Skeletal muscle satellite cell (primary cell): ENCODE measurements at regions not wholly inside any gene's neighbourhood (a gene's known extent, or its start where the extent isn't known, plus 50 kb on each side); places are given as distances from the start of the nearest gene placed in this dataset.
"Not testable (repeated sequence)": the region's sequence is repeated elsewhere in the genome, so short reads cannot be mapped to it uniquely, and the experiment has no call there.

ENCODE experiments used
- H3K27me3 ChIP-seq: 2 replicates; pipeline ENCODE4 v1.7.0; 2013; ENCODE audit warnings: low read length; ENCODE audit not compliant: control insufficient read depth, insufficient read depth
- H3K36me3 ChIP-seq: 2 replicates; pipeline ENCODE4 v1.7.0; 2013; ENCODE audit warnings: mild to moderate bottlenecking, control low read depth, low read length; ENCODE audit not compliant: insufficient read depth
- H3K4me1 ChIP-seq: 2 replicates; pipeline ENCODE4 v1.7.0; 2013; ENCODE audit warnings: low read length; ENCODE audit not compliant: control insufficient read depth, insufficient read depth
- H3K4me2 ChIP-seq: 2 replicates; pipeline ENCODE4 v1.7.0; 2013; ENCODE audit warnings: mild to moderate bottlenecking, low read length
- H3K4me3 ChIP-seq: 2 replicates; pipeline ENCODE4 v1.7.0; 2013; ENCODE audit warnings: low read length
- H3K9ac ChIP-seq: 2 replicates; pipeline ENCODE4 v1.7.0; 2013; ENCODE audit warnings: mild to moderate bottlenecking, low read depth, low read length, moderate library complexity
- H3K9me3 ChIP-seq: replicated peaks from 2 replicates; pipeline ENCODE4 v1.7.0; 2013; ENCODE audit warnings: mild to moderate bottlenecking, control low read depth, low read length

- Histone ChIP-seq H3K9ac (no peak overlapping the region), H3K4me3 (no peak overlapping the region), H3K4me2 (no peak overlapping the region), H3K4me1 (no peaks in the 10 kb centered on the region), H3K27me3 (no peaks in the 10 kb centered on the region), H3K9me3 (no peaks in the 10 kb centered on the region), H3K36me3 (no peaks in the 10 kb centered on the region)
Measured at GRCh38 chr4:72875545-72875944, 194.0 kb downstream of the COX18 start.

DNA sequence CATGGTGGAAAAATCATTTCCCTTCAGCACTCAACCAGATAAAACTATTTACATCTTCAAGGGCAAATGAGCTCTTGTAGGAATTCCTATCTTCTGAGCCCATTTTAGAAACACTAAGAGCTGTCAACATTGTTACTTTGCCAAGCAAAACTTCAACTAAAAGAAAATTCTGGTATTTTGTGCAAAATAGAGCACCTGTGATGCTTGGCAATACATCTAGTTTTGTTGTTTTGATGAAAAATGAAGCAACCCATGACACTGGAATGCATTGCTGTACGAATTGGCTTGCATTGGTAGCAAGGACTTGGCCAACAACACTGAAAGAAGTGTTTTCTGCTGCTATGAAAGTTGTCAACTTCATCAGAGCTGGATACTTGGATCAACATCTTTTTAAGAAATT is 194.4 kb downstream of the COX18 start:
- no peaks in the 10 kb centered on the region for H3K27me3 ChIP-seq
- H3K9me3 ChIP-seq = no peaks in the 10 kb centered on the region
- H3K4me1 ChIP-seq = no peaks in the 10 kb centered on the region
- H3K36me3 ChIP-seq = no peaks in the 10 kb centered on the region
- no peak overlapping the region for H3K4me3 ChIP-seq
- no peak overlapping the region for H3K4me2 ChIP-seq
- no peak overlapping the region for H3K9ac ChIP-seq

DNA sequence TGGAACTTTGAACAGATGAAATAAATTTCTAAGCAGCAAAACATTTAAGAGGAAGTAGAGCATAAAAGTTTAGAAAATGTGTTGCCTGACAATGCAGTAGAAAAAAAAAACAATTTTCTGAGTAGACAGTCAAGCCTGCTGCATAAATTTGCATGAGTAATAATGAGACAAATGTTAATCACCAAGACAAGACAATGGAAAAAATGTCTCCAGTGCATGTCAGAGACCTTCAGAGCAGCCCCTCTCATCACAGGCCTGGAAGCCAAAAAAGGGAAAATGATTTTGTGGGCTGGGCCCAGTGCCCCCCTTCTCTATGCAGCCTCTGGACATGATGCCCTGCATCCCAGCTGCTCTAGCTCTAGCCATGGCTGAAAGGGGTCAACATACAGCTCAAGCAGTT is 204.6 kb downstream of the COX18 start:
- Histone ChIP-seq H3K4me3 (no peak overlapping the region), H3K9me3 (no peaks in the 10 kb centered on the region), H3K9ac (no peak overlapping the region), H3K27me3 (no peaks in the 10 kb centered on the region), H3K4me2 (no peak overlapping the region), H3K4me1 (no peaks in the 10 kb centered on the region), H3K36me3 (no peaks in the 10 kb centered on the region)

GRCh38 chr4:72864277-72864676 is 205.2 kb downstream of the COX18 start:
- H3K4me3 ChIP-seq, H3K27me3 ChIP-seq, H3K4me2 ChIP-seq, H3K9me3 ChIP-seq, H3K9ac ChIP-seq, H3K4me1 ChIP-seq, H3K36me3 ChIP-seq: not testable (repeated sequence)

- Histone ChIP-seq H3K4me1 (no peaks in the 10 kb centered on the region), H3K9me3 (no peaks in the 10 kb centered on the region), H3K9ac (no peak overlapping the region), H3K27me3 (no peaks in the 10 kb centered on the region), H3K4me3 (no peak overlapping the region), H3K36me3 (no peaks in the 10 kb centered on the region), H3K4me2 (no peak overlapping the region)
Measured at GRCh38 chr4:72860766-72861165, 208.8 kb downstream of the COX18 start.

- no peak overlapping the region for H3K9ac ChIP-seq
- H3K4me2 ChIP-seq = no peak overlapping the region
- H3K4me3 ChIP-seq = no peak overlapping the region
- no peaks in the 10 kb centered on the region for H3K36me3 ChIP-seq
- H3K27me3 ChIP-seq = no peaks in the 10 kb centered on the region
- no peaks in the 10 kb centered on the region for H3K4me1 ChIP-seq
- H3K9me3 ChIP-seq = no peaks in the 10 kb centered on the region
Measured at GRCh38 chr4:72858328-72858727, 211.2 kb downstream of the COX18 start.

DNA sequence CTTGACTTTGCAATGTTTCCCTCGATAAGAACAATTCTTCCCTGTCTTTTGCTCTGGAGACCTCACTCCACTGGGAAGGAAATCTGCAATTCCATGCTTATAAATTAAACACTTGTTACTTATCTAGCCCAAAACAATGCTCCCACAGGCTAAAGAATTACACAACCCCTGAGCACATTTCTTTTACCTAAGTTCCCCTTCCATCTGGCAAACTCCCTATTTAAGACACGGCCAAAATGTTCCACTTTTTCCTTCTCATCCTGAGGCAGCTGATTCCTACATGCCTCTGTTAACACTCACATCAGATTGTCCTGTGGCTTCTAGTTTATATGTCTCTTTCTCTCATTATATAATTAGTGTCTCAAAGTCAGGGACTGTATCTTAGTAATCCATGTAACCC is 211.7 kb downstream of the COX18 start:
- no peaks in the 10 kb centered on the region for H3K27me3 ChIP-seq
- H3K36me3 ChIP-seq = no peaks in the 10 kb centered on the region
- H3K4me2 ChIP-seq = no peak overlapping the region
- H3K9ac ChIP-seq = no peak overlapping the region
- H3K9me3 ChIP-seq = no peaks in the 10 kb centered on the region
- no peak overlapping the region for H3K4me3 ChIP-seq
- H3K4me1 ChIP-seq = no peaks in the 10 kb centered on the region

GRCh38 chr4:72857216-72857615 is 212.3 kb downstream of the COX18 start:
- Histone ChIP-seq H3K4me3 (no peak overlapping the region), H3K4me1 (no peaks in the 10 kb centered on the region), H3K9ac (no peak overlapping the region), H3K27me3 (no peaks in the 10 kb centered on the region), H3K4me2 (no peak overlapping the region), H3K36me3 (no peaks in the 10 kb centered on the region), H3K9me3 (no peaks in the 10 kb centered on the region)

- H3K27me3 ChIP-seq = no peaks in the 10 kb centered on the region
- no peaks in the 10 kb centered on the region for H3K9me3 ChIP-seq
- H3K36me3 ChIP-seq = no peaks in the 10 kb centered on the region
- H3K4me1 ChIP-seq = no peaks in the 10 kb centered on the region
- H3K4me2 ChIP-seq = no peak overlapping the region
- H3K9ac ChIP-seq = no peak overlapping the region
- no peak overlapping the region for H3K4me3 ChIP-seq
Measured at GRCh38 chr4:72846280-72847111, 223.0 kb downstream of the COX18 start.

DNA sequence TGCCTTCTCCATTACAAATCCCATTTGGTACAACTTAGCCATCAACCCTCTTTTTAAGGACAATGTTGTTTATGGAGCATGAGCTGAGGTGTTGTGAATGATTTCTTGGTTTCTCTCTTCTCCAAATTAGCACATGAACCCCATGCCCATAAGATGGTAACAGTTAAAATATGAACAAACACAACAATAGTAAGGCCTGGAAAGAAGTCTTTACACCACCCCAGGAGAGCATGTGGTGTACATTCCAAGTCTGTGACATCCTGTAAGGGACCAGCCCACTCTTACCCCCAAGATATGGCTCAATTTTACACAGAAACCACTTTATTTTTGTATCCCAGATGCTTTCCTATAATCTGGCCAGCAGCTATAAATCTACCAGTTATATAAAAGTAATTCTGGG is 226.1 kb downstream of the COX18 start:
- no peaks in the 10 kb centered on the region for H3K4me1 ChIP-seq
- no peak overlapping the region for H3K4me2 ChIP-seq
- no peaks in the 10 kb centered on the region for H3K36me3 ChIP-seq
- no peak overlapping the region for H3K9ac ChIP-seq
- no peaks in the 10 kb centered on the region for H3K27me3 ChIP-seq
- no peaks in the 10 kb centered on the region for H3K9me3 ChIP-seq
- no peak overlapping the region for H3K4me3 ChIP-seq

DNA sequence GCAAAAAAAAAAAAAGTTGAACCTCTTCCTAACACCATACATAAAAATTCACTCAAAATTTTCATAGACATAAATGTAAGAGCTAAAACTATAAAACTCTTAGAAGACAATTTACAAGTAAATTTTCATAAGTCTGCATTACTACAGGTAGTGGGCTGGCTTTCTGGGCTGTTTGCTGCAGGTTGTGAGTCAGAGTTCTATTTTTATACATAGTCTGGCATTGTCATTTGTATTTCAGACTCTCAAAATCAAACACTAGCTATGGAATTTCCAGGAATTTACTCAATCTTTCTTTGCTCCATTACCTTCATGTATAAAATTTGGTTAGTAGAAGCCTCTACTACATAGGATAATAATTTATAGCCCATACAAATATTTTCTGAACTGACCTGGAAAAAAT is 227.2 kb downstream of the COX18 start:
- Histone ChIP-seq H3K4me3 (no peak overlapping the region), H3K9me3 (no peaks in the 10 kb centered on the region), H3K36me3 (no peaks in the 10 kb centered on the region), H3K9ac (no peak overlapping the region), H3K27me3 (no peaks in the 10 kb centered on the region), H3K4me1 (no peaks in the 10 kb centered on the region), H3K4me2 (no peak overlapping the region)

DNA sequence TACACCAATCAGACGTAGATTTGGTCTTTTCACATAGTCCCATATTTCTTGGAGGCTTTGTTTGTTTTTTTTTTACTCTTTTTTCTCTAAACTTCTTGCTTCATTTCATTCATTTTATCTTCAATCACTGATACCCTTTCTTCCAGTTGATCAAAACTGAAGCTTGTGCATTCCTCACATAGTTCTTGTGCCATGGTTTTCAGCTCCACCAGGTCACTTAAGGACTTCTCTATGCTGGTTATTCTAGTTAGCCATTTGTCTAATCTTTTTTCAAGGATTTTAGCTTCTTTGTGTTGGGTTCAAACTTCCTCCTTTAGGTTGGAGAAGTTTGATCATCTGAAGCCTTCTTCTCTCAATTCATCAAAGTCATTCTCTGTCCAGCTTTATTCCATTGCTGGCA is 229.3 kb downstream of the COX18 start:
- H3K4me3 ChIP-seq, H3K9ac ChIP-seq, H3K9me3 ChIP-seq, H3K4me2 ChIP-seq, H3K4me1 ChIP-seq, H3K27me3 ChIP-seq, H3K36me3 ChIP-seq: not testable (repeated sequence)
